ENCODE measurements at regions not wholly inside any gene's neighbourhood (a gene's known extent, or its start where the extent isn't known, plus 50 kb on each side); places are given as distances from the start of the nearest gene placed in this dataset.

GRCh38 chrX:15165832-15166231 is 104.1 kb downstream of the ASB9 start (continued):
- TF ChIP-seq, protein P1, sequence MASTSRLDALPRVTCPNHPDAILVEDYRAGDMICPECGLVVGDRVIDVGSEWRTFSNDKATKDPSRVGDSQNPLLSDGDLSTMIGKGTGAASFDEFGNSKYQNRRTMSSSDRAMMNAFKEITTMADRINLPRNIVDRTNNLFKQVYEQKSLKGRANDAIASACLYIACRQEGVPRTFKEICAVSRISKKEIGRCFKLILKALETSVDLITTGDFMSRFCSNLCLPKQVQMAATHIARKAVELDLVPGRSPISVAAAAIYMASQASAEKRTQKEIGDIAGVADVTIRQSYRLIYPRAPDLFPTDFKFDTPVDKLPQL (IDR thresholded peaks at IDR 0.05; ENCODE audit: extremely low read depth, insufficient read length) = no peak
- TF ChIP-seq TCF3 (CRISPR knock-in tag; IDR thresholded peaks at IDR 0.05) (peak; percentile 84), NCOA1 (IDR thresholded peaks at IDR 0.05; ENCODE audit: low read depth) (peak; percentile 44; the same call in 1 of the 2 replicates), KAT2B (IDR thresholded peaks at IDR 0.05; ENCODE audit: low read depth, low read length) (no peak), CCNT2 (IDR thresholded peaks at IDR 0.05; ENCODE audit: borderline replicate concordance, extremely low read depth, insufficient read length, low read depth, low read length) (peak; percentile 51), MTA1 (IDR thresholded peaks at IDR 0.05; ENCODE audit: borderline replicate concordance) (no peak), E2F3 (CRISPR knock-in tag; IDR thresholded peaks at IDR 0.05) (no peak), ZSCAN29 (IDR thresholded peaks at IDR 0.05) (no peak), NELFE (IDR thresholded peaks at IDR 0.05; ENCODE audit: insufficient read depth, insufficient read length) (no peak), ZNF780A (CRISPR knock-in tag; IDR thresholded peaks at IDR 0.05) (no peak), HOXB6 (CRISPR knock-in tag; IDR thresholded peaks at IDR 0.05; ENCODE audit: borderline replicate concordance) (no peak), ZNF318 (IDR thresholded peaks at IDR 0.05; ENCODE audit: borderline replicate concordance in 1 of 2, low read depth in 1 of 2) (no peak), NCOR1 (IDR thresholded peaks at IDR 0.05) (peak; percentile 91), BRD4 (IDR thresholded peaks at IDR 0.05) (no peak), TEAD4 (IDR thresholded peaks at IDR 0.05; ENCODE audit: low read length) (peak; percentile 97), TEAD4 (CRISPR knock-in tag; IDR thresholded peaks at IDR 0.05; ENCODE audit: borderline replicate concordance) (no peak), EP300 (IDR thresholded peaks at IDR 0.05; ENCODE audit: low read length) (peak; percentile 90), SREBF2 (CRISPR knock-in tag; IDR thresholded peaks at IDR 0.05) (no peak)
- TF ChIP-seq, protein P2, sequence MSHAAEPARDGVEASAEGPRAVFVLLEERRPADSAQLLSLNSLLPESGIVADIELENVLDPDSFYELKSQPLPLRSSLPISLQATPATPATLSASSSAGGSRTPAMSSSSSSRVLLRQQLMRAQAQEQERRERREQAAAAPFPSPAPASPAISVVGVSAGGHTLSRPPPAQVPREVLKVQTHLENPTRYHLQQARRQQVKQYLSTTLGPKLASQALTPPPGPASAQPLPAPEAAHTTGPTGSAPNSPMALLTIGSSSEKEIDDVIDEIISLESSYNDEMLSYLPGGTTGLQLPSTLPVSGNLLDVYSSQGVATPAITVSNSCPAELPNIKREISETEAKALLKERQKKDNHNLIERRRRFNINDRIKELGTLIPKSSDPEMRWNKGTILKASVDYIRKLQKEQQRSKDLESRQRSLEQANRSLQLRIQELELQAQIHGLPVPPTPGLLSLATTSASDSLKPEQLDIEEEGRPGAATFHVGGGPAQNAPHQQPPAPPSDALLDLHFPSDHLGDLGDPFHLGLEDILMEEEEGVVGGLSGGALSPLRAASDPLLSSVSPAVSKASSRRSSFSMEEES (CRISPR knock-in tag; IDR thresholded peaks at IDR 0.05) = no peak
- TF ChIP-seq, protein P3, sequence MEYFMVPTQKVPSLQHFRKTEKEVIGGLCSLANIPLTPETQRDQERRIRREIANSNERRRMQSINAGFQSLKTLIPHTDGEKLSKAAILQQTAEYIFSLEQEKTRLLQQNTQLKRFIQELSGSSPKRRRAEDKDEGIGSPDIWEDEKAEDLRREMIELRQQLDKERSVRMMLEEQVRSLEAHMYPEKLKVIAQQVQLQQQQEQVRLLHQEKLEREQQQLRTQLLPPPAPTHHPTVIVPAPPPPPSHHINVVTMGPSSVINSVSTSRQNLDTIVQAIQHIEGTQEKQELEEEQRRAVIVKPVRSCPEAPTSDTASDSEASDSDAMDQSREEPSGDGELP (CRISPR knock-in tag; IDR thresholded peaks at IDR 0.05; ENCODE audit: borderline replicate concordance) = no peak

All from K562 (cell line).